ENCODE measurements at regions not wholly inside any gene's neighbourhood (a gene's known extent, or its start where the extent isn't known, plus 50 kb on each side); places are given as distances from the start of the nearest gene placed in this dataset.

DNA sequence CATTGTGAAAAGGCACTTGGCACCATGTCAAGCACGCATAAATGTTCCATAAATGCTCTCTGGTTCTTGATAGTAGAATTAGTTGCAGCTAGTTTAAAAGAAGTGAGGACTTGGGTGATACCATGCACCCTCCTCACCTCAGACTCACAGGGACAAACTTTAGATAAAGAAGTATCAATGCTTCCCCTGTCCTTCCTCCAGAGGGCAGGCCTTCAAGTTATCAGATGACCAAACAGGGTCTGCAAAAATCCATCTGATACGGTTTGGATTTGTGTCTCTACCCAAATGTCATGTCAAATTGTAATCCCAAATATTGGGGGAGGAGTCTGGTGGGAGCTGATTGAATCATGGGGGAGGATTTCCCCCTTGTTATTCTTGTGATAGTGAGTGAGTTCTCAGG lies 54.1 kb downstream of the C1QL2 start:
- DNase-seq, result no peak

DNA sequence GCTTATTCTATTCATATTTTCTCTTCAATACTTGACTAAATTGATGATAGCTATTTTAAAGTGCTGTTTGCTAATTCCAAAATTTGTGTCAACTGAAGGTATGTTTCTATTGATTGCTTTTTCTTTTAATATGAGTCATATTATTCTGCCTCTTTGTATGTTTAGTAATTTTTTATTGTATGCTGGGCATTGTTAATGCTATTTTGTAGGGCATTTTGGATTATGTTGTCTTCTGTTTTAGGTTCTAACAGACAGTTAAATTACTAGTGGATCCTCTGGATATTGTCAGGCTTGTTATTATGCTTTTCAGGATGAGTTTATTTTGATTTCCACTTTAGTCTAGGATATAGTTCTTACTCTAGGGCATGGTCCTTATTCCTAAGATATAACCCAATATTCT lies 55.6 kb downstream of the C1QL2 start:
- DNase-seq, result no peak

DNA sequence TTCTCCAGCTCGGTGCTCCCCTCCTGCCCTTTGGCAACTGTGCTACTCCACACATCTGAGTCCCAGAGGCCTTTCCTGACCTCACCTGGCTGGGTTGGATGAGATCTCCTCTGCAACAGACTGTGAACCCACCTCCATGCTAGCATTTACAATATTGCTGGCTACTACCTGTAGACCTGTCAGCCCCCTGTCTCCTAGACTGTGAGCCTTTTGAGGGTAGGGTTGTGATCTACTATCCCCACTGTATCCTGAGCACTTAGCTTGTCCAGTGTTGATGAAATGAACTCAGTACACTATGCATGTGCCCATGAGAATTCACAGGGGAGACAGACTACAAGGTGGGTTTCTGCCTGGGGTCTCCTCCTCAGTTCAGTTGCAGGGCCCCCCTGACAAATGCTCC lies 70.1 kb downstream of the C1QL2 start:
- no peak for DNase-seq

DNA sequence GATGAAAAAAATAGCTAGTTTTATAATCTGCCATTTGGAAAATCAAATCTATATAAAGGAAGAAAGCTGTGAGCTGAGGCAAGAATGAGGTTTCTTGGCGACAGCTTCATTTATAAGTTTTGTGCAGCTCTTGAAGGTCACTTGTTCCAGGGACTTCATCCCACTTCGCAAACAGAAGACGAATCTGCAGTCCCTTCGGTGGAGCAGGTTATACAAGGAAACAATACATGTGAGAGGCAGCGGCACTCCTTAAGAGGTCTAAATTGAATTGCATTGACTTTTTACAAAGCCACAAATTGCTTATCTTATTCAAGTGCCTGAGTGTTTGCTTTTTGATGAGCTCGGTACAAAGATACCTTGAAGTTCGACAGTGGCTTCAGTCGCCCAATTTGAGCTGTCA lies 72.2 kb downstream of the C1QL2 start:
- no peak for DNase-seq

DNA sequence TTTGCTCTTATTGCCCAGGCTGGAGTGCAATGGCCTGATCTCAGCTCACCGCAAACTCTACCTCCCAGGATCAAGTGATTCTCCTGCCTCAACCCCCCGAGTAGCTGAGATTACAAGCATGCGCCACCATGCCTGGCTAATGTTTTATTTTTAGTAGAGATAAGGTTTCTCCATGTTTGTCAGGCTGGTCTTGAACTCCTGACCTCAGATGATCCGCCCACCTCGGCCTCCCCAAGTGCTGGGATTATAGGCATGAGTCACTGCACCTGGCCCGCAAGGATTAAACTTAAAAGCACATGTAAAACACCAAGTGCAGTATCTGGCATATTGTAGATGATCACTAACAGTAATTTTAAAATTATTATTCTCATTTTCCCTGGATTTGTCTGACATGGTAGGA lies 72.9 kb downstream of the C1QL2 start:
- no peak for DNase-seq

DNA sequence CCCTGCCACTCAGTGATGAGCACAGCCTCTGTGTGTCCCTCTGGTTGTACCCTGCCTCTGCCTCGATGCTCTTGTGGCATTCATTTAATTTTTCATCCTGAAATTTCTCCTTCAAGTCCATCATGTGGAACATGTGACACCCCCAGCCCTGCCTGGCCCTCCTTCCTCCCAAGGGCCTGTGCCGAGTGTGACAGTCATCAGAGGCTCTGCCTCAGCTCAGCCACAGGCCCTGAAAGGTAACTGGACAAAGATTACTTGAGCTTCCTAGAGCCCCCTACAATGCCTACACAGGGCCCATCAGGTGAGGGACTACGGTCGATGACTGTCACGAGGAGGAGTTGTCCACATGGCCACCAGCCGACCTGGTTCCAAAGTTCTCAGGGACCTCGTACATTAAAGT lies 75.1 kb downstream of the C1QL2 start:
- DNase-seq, result no peak

DNA sequence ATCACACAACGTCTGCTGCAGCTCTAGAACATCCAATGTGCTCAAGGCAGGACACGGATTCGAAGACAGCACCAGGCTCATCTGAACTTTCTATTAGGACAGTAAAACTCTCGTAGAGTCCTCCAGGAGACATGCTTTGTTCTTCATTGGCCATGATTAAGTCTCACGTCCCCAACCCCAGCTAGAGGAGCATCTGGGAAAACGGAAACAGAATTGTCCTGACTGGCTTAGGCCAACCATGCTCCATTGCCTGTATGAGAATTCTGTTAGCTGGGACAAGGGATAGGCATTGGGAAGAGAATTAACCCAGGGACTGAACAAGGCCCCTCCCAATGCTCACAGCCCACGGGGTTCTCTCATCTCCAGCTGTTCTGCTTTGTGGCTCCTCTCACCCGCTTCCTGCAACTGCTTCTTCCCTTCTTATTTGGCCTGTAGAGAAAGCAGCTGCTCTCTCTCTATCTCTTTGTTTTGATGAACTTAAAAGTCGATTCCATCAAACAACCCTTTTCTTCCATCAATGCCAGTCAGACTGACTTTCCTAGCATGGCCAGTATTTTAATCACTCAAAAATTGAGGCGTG lies 75.6 kb downstream of the C1QL2 start:
- DNase-seq, result no peak

DNA sequence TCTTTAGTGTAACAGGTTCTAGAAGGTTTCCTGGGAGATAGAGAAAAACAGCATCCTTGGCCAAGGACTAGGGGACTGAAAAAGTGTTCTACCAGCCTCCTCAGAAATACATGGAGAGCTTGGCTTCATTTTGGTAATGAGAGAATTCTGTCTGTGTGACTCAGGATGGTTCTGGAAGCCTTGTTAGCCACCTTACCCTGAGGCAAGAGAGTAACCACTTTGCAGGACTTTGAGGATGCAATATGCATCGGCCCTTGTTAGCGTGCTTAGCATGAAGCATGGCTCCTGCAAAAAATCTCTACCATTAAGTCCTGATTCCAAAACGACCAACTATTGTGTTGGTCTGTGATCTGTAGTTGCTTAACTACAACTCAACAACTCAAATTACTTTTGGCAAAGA lies 79.8 kb downstream of the C1QL2 start:
- DNase-seq, result no peak

DNA sequence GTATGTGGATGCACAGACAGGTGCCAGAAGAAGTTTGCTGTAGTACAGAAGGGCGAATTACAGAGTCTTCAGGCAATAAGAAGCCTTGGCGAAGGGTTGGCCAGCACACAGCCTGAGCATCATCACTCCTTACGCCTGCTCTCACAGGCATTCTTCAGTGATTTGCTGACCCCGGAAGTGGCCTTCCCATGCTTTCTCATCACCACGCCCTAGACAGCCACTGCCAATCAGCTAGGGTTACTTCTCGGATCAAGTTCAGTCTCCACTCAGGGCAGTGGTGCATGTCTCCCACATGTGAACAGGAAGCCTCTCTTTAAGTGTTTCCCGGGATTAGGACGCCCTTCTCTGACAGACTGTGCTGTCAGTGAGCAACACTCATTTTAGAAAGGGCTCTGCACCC lies 81.8 kb downstream of the C1QL2 start:
- DNase-seq, result no peak

DNA sequence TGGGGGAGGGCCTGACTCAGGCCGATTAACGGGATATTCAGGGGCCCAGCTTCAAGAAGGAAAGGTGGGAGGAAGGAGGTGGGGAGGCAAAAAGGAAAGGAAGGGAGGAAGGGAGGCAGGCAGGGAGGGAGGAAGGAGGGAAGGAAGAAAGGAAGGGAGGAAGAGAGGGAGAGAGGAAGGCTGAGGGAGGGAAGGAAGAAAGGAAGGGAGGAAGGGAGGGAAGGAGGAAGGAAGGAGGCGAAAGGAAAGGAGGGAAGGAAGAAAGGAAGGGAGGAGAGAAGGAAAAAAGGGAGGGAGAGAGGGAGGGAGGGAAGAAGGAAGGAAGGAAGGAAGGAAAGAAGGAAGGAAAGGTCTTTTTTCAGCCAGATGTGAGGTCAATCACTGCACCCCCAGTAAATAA lies 85.3 kb downstream of the C1QL2 start:
- DNase-seq, result no peak

DNA sequence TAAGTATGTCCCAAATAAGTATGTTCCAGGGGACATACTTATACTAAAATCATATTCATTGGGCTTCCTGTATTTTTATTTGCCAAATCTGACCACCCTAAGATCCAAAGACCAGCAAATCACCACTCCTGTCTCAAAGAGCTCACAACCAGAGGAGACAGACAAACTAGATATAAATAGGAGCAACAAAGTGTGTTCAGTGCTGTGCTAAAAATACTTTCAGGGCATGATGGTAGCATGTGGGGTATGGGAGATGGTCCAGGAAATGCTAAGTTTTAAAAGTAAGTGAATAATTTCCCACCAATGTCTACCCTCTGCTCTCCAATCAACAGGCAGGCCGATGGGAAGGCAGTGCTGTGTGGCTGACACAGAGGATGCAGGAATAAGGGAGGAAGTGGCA lies 87.1 kb downstream of the C1QL2 start:
- no peak for DNase-seq

DNA sequence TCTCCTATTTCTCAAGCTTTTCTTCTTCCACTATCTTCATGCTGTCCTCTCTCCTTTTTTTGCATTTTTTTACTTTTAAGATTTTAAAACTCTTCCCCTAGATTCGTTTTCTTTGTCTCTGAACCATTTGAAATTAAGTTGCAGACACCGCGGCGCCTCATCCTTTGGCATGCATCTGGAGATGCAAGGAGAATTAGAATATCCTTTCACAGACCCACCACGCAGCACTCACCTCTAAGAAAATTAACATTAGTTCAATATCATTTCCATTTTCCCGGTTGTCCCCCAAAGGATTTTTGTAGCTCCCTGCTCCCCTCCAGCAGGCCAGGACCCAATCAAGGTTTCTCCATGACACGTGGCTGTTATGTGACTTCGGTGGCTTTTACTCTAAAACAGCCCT lies 88.8 kb downstream of the C1QL2 start:
- no peak for DNase-seq

DNA sequence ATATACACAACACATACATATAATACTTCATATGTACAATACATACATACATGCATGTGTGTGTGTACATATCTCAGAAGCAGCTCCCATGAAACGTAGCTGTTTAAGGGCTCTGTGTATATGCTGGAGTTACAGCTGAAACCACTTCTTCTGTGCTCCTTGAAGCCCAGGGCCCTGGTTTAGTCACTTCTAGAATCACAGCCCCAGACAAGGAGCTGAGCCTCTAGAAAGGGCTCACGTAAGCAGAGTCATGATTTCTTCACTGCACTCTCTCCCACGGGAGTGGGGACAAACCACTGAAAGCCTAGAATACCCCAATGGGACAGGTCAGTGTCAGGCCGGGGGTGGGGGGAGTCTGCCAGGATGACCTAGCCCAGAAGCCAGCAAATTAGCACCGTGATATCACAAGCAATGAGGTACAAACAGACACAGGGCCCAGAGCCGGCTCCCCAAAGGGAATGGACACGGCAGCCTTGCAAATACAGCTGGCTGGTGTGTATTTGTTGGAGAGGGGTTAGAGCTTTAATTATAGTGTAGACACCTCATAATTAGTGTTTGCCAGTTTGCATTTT lies 90.3 kb downstream of the C1QL2 start:
- DNase-seq, result no peak

DNA sequence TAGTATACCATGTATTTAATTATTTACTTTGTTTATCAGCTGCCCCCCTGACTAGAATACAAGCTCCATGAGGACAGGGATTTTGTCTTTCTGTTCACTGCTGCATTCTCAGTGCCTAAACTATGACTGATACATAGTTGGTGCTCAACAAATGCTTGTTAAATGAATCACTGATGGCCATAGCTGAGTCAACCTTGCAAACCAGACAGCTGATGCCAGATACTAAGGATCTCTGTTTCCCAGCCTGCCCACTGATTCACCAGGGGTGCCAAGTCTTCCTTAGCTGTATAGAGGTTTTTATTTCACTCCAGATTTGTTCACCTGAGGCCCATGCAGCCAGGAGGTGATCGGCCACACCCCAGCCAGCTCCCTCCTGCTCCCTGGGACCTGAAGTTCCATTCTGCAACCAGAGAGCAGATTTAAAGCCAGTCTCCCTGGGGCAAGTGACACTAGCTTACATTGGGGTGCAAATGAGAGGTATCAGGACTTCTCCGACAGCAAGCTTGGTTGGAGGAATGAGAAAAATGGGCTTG lies 92.2 kb downstream of the C1QL2 start:
- no peak for DNase-seq

DNA sequence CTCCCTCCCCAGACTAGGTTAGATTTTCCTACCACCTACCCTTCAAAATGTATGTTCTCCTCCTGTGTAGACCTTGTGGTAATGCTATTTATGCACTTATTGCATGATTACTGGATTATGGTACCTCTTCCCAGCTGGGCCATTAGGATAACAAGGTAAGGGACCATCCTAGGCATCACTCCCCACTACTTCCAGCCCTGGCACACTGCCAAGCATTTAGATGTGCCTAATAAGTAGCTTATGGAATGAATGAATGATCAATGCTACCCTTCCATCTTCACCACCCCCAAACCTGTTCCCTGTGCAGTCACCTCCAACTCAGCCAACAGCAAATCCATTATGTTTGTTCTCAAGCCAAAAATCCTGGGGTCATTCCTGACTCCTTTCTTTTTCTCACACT lies 93.4 kb downstream of the C1QL2 start:
- DNase-seq, result no peak

DNA sequence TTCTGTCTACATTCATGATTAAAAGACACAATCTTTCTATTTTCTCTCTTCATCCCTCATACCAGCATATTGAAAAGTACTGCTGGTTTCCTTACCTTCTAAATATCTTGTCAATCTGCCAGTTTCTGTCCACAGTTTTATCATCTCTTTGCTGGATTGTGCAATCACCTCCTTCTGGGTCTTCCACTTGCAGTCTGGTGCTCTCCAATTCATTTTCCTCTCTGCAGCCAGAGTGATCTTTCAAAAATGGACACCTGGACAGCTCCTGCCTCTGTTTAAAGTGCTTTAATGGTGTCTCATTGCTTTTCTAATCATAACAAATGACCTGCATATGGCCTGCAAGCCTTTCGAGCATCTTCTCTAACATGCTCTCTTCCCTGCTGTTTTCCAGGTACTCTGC lies 94.0 kb downstream of the C1QL2 start:
- no peak for DNase-seq

DNA sequence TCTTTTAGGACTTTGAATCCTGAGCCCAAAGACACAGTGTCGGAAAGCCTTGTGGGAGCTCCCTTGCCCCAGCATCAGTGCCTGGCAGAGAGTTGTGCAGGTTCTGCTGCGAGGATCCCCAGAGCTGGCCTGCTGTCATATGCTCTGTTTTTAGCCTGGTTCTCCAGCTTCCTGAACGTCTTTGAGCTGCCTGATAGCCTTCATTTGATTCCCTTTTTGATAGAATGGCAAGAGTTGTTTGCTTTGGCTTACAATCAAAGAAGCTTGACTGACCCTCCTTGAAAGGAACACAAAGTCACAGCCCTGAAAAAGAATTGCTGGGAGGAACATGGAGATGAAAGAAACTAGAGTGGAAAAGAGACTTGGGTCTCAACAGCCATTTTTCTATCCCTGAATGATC lies 95.4 kb downstream of the C1QL2 start:
- DNase-seq, result no peak

DNA sequence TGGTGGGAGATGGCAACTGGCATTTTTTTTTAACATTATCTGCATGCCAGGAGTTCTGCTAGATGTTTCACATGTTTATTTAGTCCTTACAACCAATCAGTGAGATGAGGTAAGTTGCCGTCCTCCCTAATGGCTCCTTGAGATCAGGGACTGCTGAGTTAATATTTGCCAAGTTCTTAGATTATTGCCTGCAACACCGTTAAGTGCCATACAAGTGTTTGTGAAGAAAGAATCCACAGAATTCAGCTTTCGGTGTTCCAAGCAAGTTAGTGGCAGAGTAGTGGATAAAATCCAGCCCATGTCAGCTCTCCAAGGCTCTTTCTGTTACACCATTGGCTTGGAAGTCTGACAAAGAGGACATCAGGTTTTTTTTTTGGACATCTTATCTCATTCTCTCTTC lies 95.9 kb downstream of the C1QL2 start:
- no peak for DNase-seq

DNA sequence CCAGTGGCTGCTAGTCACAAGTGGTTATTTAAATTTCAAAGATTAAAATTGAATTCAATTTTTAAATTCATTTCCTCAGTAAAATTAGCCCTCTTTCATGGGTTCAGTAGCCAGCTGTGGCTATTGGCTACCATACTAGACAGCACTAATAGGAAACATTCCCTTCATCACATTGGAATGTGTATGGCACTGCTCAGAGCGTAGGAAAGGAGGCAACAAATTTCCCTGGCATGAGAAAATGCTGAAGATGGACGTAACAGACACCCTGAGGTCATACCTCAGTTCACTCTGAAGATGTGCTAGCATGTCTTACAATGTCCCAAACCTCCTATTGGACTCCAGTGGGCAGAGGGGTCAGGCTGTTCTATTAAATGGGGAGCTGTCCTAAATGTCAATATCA lies 96.4 kb downstream of the C1QL2 start:
- DNase-seq, result no peak

DNA sequence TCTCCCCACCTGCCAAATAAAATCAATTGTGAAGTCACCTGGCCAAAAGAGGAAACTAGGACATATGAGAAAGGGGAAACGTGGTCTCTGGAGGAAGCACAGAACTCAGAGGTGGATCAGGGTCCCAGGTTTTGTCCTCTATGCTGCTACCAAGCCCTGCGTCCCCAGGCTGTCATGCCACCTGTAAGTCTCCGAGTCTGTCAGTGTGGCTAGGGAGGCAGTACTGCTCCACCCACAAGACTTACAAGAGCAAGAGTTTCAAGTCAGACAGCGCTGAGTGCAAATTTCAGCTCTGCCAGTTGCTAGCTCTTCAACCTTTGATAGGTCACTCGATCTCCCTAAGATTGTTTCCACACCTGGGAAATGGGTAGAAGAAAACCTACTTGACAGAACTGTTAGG lies 98.6 kb downstream of the C1QL2 start:
- no peak for DNase-seq

DNA sequence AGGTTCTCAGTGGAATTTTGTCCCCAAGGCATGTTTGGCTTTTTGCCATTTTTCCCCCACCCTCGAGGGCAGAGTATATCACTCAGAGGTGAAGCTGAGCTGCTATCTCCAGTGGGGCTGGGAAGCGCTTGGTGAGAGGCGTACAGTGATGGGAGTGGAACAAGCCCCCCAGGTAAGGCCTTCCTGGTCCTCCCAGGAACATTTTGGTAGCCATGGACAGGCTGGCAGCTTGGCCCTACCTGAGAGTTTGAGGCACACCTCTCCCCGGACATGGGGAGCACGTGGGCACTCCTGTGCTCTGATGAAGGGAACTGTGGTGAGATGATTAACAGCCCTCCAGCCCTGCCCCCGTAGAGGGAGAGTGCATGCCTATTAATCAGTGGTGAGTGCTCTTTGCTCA lies 99.3 kb downstream of the C1QL2 start:
- DNase-seq, result no peak

DNA sequence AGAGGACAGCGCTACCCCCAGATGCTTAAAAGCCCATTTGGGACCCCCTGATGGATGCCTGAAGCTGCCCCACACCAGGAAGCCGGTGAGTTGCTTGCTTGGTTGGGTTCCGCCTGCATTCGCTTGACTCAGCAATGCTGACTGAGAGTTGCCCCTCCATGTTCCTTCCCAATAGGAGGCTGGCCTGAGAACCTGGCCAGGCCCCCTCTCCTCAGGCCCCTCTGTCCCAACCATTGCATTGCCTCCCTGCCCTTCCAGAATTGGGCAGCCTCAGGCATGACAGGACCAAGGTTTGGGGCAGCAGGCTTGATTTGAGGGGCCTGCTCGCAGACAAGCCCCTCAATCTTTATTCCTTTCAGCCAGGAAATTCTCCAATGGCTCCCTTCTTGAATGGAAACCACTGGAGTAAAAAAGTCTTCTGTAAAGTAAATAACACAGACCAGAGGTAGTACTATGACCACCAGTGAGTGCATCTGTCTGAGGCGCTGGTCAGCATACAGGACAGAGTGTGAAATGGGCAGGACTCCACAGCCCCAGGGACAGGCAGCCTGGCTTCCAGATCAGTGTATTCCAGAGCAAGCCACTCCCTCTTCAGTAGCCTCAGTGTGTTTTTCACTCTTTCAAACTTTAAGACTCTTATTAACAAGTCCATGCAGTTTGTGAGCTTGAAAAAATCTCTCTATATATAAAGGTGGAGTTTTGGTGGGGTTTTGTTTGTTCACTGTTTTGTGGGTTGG lies 104.7 kb downstream of the C1QL2 start:
- DNase-seq, result no peak

DNA sequence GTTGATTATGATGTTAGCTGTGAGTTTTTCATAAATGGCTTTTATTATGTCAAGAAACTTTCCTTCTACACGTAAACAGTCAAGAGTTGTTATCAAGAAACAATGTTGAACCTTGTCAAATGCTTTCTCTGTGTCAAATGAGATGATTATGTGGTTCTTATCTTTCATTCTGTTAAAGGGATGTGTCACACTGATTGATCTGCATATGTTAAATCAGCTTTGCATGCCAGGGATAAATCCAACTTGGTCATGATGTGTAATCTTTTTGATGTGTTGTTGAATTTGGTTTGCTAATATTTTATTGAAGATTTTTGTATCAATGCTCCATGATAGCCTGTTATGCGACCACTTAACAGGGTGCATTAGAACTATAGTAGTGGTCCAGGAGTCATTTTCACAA lies 107.3 kb downstream of the C1QL2 start:
- DNase-seq, result no peak

DNA sequence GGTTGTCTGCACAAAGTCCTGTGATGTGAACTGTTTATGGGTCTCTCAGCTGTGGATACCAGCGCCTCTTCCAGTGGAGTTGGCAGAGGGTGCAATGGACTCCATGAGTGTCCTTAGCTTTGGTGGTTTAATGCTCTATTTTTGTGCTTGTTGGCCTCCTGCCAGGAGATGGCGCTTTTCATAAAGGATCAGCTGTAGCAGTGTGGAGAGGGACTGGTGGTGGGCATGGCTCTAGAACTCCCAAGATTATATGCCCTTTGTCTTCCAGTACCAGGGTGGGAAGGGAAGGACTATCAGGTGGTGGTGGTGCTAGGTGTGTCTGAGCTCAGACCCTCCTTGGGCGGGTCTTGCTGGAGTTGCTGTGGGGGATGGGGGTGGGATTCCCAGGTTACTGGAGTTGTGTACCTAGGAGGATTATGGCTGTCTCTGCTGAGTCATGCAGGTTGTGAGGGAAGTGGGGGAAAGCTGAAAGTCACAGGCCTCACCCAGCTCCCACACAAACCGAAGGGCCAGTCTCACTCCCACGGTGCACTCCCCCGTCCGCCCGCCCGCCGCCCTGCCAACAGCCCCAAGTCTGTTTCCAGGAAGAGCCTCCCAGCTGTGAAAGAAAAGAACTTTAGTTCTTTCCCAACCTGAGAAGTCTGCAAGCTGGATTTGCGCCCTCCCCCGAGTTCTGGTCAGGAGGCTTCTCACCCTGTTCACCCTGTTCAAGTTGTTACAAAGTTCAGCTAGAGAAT lies 108.1 kb downstream of the MARCO start:
- DNase-seq, result peak; percentile 1

Measured in fibroblast of skin of abdomen (primary cell).